Lower leg skin (tissue), 4 donors: ENCODE measurements at regions not wholly inside any gene's neighbourhood (a gene's known extent, or its start where the extent isn't known, plus 50 kb on each side); places are given as distances from the start of the nearest gene placed in this dataset.

Experiments used
- DNase-seq, 2 donors: peaks; one replicate each; pipeline ENCODE4 v3.0.0-alpha.2; 2019; ENCODE audit warnings: low spot score in 2 of 2
- H3K4me3 ChIP-seq: fragments of 200-600 bp; sonication (generic); 2 replicates; pipeline ENCODE4 v1.5.1; 2017; ENCODE audit warnings: mild to moderate bottlenecking, low read depth; ENCODE audit not compliant: poor library complexity, severe bottlenecking
- CTCF ChIP-seq, 3 donors: fragments of 450-650 bp; IDR thresholded peaks; one replicate each; pipeline ENCODE4 v1.5.1; 2016; ENCODE audit warnings: antibody characterized with exemption in 3 of 3, mild to moderate bottlenecking in 3 of 3, moderate library complexity in 2 of 3
- POLR2A ChIP-seq, 2 donors: fragments of 450-650 bp; IDR thresholded peaks; one replicate each; pipeline ENCODE4 v1.6.1; 2016 to 2017; ENCODE audit warnings: antibody characterized with exemption in 2 of 2, mild to moderate bottlenecking in 1 of 2, moderate library complexity in 1 of 2
- WGBS, 2 donors: methylation state at CpG; one replicate each; pipeline ENCODE4 v1.1.5; 2018; 5-methylcytosine and 5-hydroxymethylcytosine counted together
- intact Hi-C: fragments of 100-400 bp; cut with DNase I; formaldehyde crosslinking; loops from one replicate; pipeline ENCODE4 v1.15.0; 2023; ENCODE audit warnings: low total_unique reads

GRCh38 chr20:57781901-57782300 is 72.1 kb upstream of the PMEPA1 start:
- TF ChIP-seq CTCF (IDR thresholded peaks at IDR 0.05) (no peak), POLR2A (IDR thresholded peaks at IDR 0.05) (no peak)
- peak in 1 of 2 donors; percentile 67 for DNase-seq
- H3K4me3 ChIP-seq: no peak overlapping the region
- 80 to 90% methylated on average over 7 of the region's 7 CpGs for WGBS, 2 donors
- intact Hi-C loops: no loop called here

DNA sequence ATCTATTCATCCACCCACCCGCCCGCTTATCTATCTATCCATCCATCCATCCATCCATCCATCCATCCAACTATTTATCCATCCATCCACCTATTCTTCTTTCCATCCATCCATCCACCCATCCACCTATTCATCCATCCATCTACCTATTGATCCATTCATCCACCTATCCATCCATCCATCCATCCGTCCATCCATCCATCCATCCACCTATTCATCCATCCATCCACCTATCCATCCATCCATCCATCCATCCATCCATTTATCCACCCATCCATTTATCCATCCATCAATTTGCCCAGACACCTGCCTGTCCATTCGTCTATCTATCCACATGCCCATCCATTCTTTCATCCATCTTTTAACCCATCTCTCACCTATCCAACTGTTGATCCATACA is 71.1 kb upstream of the PMEPA1 start:
- peak in 1 of 2 donors; percentile 9 for DNase-seq
- 90 to 95% methylated on average over 4 of the region's 4 CpGs for WGBS, 2 donors
- intact Hi-C loops: no loop called here
- TF ChIP-seq CTCF (IDR thresholded peaks at IDR 0.05) (peak in 1 of 3 donors; percentile 32), POLR2A (IDR thresholded peaks at IDR 0.05) (no peak)
- H3K4me3 ChIP-seq: no peak overlapping the region

DNA sequence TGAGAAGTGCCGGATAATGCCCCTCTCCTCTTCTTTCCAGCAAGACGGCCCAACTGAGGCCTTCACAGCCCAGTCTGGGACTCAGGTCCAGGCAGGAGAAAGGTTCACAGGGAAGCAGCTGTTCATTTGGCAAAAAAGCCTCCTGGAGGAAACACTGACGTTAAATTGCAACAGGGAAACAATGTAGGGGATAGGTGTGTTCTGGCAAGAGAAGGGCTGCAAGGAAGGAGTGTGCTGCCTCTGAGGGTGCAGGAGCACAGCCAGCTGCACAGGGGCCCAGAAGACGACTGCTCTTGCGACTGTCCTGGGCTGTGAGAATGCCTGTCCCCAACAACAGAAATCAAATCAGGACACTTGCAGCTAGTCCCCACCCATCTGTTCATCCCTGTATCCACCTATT is 70.6 kb upstream of the PMEPA1 start:
- intact Hi-C loops: no loop called here
- no peak for DNase-seq
- no peak overlapping the region for H3K4me3 ChIP-seq
- 82 to 84% methylated on average over 5 of the region's 5 CpGs for WGBS, 2 donors
- TF ChIP-seq CTCF (IDR thresholded peaks at IDR 0.05): no peak
- TF ChIP-seq POLR2A (IDR thresholded peaks at IDR 0.05): no peak

GRCh38 chr20:57779401-57780003 is 69.7 kb upstream of the PMEPA1 start:
- TF ChIP-seq POLR2A (IDR thresholded peaks at IDR 0.05) (no peak), CTCF (IDR thresholded peaks at IDR 0.05) (no peak)
- no peak overlapping the region for H3K4me3 ChIP-seq
- WGBS, 2 donors: 86 to 87% methylated on average over 9 of the region's 9 CpGs
- peak in 1 of 2 donors; percentile 72 for DNase-seq
- intact Hi-C loops: no loop called here

GRCh38 chr20:57777911-57778310 is 68.1 kb upstream of the PMEPA1 start:
- 95 to 98% methylated on average over 2 of the region's 2 CpGs for WGBS, 2 donors
- no peak for TF ChIP-seq POLR2A (IDR thresholded peaks at IDR 0.05)
- TF ChIP-seq CTCF (IDR thresholded peaks at IDR 0.05): no peak
- intact Hi-C loops: no loop called here

GRCh38 chr20:57774951-57775350 is 65.1 kb upstream of the PMEPA1 start:
- intact Hi-C loops: no loop called here
- DNase-seq: peak in 1 of 2 donors; percentile 67
- WGBS, 2 donors: 93 to 94% methylated on average over 5 of the region's 5 CpGs
- no peak overlapping the region for H3K4me3 ChIP-seq
- TF ChIP-seq CTCF (IDR thresholded peaks at IDR 0.05): no peak

More at GRCh38 chr20:57777911-57778310, 68.1 kb upstream of the PMEPA1 start:
- peak in 1 of 2 donors; percentile 18 for DNase-seq
- H3K4me3 ChIP-seq: no peak overlapping the region
